ENCODE measurements at regions not wholly inside any gene's neighbourhood (a gene's known extent, or its start where the extent isn't known, plus 50 kb on each side); places are given as distances from the start of the nearest gene placed in this dataset.

- Histone ChIP-seq H3K36me3 (no peaks in the 10 kb centered on the region), H3K27ac (no peak overlapping the region), H3K27me3 (no peaks in the 10 kb centered on the region), H3K4me3 (no peak overlapping the region), H3K9me3 (no peaks in the 10 kb centered on the region), H3K4me1 (no peaks in the 10 kb centered on the region)
- no peak for ATAC-seq
- DNase-seq: no peak
- TF ChIP-seq POLR2A (IDR thresholded peaks at IDR 0.05): no peak
- TF ChIP-seq CTCF (IDR thresholded peaks at IDR 0.05): no peak
- intact Hi-C loops (cut with DNase I): no loop called here
- WGBS, 4 donors: 90 to 95% (median 93%) methylated on average over 2 of the region's 2 CpGs
Observed at GRCh38 chr10:109104806-109105205, 818.5 kb downstream of the XPNPEP1 start.

GRCh38 chr10:109103278-109103677 is 820.0 kb downstream of the XPNPEP1 start:
- intact Hi-C loops (cut with DNase I): no loop called here
- Histone ChIP-seq H3K4me1 (no peaks in the 10 kb centered on the region), H3K36me3 (no peaks in the 10 kb centered on the region), H3K27ac (no peak overlapping the region), H3K9me3 (no peaks in the 10 kb centered on the region), H3K4me3 (no peak overlapping the region), H3K27me3 (no peaks in the 10 kb centered on the region)
- TF ChIP-seq POLR2A (IDR thresholded peaks at IDR 0.05) (no peak), CTCF (IDR thresholded peaks at IDR 0.05) (no peak)
- 49 to 55% (median 52%) methylated on average over 2 of the region's 2 CpGs for WGBS, 4 donors
- ATAC-seq (no peak), DNase-seq (no peak)

GRCh38 chr10:109089779-109090178 is 833.5 kb downstream of the XPNPEP1 start:
- H3K27me3 ChIP-seq: no peaks in the 10 kb centered on the region
- peaks cover 0 to 12% (median 0%) of the 10 kb centered on the region in 12 donors for H3K9me3 ChIP-seq
- no peak overlapping the region for H3K4me3 ChIP-seq
- no peak for ATAC-seq
- H3K4me1 ChIP-seq: no peaks in the 10 kb centered on the region
- intact Hi-C loops (cut with DNase I): no loop called here
- no peaks in the 10 kb centered on the region for H3K36me3 ChIP-seq
- DNase-seq: no peak
- 52 to 66% (median 59%) methylated on average over 3 of the region's 3 CpGs for WGBS, 4 donors
- TF ChIP-seq CTCF (IDR thresholded peaks at IDR 0.05) (no peak), POLR2A (IDR thresholded peaks at IDR 0.05) (no peak)
- H3K27ac ChIP-seq: no peak overlapping the region

GRCh38 chr10:109071539-109071938 is 851.8 kb downstream of the XPNPEP1 start:
- WGBS, 4 donors: 26 to 34% (median 31%) methylated on average over 2 of the region's 2 CpGs
- H3K4me1 ChIP-seq: no peaks in the 10 kb centered on the region
- ATAC-seq: no peak

More at GRCh38 chr10:109071539-109071938, 851.8 kb downstream of the XPNPEP1 start:
- H3K4me3 ChIP-seq: no peak overlapping the region
- H3K27ac ChIP-seq: no peak overlapping the region
- no peak for DNase-seq
- H3K9me3 ChIP-seq: no peaks in the 10 kb centered on the region
- no peak for TF ChIP-seq POLR2A (IDR thresholded peaks at IDR 0.05)
- TF ChIP-seq CTCF (IDR thresholded peaks at IDR 0.05): no peak
- intact Hi-C loops (cut with DNase I): no loop called here
- H3K36me3 ChIP-seq: no peaks in the 10 kb centered on the region
- H3K27me3 ChIP-seq: no peaks in the 10 kb centered on the region

All from heart left ventricle (tissue), 16 donors.